NCI-H146 treated with DMSO at 0.1 percent for 48 hours (cell line): ENCODE measurements at regions not wholly inside any gene's neighbourhood (a gene's known extent, or its start where the extent isn't known, plus 50 kb on each side); places are given as distances from the start of the nearest gene placed in this dataset.
"Not testable (repeated sequence)": the region's sequence is repeated elsewhere in the genome, so short reads cannot be mapped to it uniquely, and the experiment has no call there.

Experiments used
- DNase-seq: peaks from one replicate; lab custom pipeline; 2025; ENCODE audit not compliant: unreplicated experiment; lab: John Stamatoyannopoulos, UW

DNA sequence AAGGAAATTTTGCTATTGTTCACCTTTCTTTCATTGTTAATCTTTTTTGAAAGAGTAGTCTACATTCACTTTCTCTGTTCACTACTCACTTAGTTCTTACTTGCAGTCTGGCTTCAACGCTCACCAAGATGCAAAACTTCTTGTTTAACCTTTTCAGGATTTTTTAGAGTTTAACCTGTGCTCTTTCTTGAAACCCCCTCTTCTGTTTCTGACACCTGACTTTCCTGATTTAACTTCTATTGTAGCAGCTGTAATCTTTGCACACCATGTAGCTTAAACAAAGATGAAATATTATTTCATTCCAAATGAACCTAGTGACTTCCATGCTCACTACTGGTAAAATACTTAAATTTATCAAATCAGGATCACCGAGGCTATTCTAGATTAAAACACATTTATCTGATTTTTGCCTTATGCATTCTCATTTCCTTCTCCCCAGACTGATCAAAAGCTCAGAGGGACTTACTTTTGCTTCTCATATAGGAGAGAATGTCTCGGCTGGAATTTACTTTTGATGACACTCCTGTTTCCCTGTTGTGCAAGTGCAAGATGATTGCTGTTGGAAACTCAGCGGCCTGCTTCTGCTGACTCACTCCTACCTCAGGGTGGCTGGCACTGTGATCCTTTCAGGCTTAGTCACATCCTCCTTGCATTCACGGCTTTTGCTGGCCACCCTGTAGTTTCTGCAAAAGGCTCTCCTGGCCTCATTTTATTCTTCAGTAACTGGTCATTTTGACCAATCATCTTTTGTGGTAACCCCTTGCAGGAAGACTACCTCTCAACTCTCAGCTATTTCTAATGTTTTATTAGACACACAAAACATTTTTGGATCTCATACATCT, 109.3 kb upstream of the IFNE start:
- no peak for DNase-seq

DNA sequence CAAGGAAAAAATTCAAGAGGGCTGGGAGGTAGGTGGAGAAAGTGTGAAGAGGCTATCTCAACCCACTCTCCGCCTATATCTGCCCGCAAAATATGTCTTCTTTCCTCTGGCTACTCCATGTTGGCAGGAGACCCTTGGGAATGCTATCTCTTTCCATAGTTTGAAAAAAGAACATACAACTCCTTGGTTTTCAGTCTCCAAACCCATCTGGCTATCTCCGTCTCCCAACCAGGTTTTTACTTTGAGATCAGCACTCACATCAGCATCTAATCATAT, 109.9 kb upstream of the IFNE start:
- no peak for DNase-seq

DNA sequence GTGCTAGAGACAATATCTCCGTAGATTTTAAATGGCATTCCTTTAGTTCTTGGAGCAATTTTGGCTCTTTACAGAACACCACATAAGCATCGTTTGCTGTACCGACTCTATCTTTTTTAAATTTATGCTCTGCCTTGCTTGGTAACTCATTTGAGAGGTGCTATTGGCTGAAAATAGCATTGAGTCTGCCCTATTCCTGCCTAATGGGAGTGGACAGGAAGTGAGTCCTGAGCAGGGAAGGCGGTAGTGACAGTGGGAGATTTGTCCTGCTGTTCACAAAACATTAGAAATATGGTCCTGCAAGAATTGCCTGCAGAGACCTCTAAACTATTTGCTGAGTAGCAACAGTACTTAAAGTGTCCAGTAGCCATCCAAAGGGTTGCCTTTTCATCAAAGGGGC, 115.2 kb upstream of the IFNE start:
- no peak for DNase-seq

DNA sequence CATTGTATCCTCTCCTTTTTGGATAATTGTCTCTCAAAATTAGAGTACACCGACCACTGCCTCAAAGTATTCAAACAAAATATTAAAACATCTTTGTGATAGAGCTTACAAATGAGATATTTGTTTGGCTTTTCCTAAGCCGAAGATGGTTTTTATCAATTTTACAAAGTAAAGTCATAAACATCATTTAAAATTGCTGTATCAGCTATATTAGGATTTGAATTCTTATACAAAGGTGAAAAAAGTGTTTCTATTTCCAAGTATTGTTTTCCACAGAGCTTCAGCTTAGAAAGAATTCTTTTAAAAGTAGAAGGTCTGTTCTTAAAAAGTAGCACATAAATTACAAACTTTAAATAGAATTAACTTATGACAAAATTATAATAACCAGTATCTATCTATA, 116.6 kb upstream of the IFNE start:
- DNase-seq = no peak

DNA sequence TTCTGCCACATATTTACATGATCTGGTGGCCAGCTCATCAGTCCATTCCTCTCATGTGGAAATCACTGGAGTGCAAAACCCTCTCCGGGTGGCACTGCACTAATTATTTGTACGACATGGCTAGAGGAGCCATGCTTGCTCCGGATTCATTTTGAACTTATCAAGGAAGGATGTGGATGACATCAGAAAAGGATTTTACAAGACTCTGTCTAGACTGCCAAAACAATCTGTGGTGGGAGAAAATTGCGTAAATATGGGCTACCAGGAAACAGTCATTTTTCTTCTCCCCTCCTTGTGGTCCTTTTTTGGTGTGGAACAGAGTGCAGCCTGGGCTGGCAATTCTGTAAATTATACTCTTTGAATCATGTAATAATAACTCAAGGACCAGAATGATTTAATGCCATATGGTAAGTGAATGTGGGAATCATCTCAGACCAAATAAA, 123.4 kb upstream of the IFNE start:
- no peak for DNase-seq

DNA sequence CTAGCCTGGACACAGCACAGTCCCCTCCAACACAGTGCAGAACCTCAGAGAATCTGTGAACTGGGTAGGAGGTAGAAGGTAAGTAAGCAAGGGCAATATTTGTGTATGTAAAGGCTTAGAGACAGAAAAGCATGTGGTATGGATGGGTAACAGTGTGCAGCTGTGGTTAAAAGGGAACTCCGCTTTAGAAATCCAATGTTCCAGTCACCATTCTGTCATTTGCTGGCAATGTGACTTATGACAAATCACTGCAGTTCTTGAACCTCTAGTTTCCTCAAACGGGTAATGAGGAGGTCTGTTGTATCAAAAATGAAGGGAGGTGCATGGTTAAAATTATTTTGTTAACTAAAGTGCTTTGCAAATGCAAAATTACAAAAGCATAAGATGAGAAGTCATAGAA, 125.5 kb upstream of the IFNE start:
- no peak for DNase-seq

DNA sequence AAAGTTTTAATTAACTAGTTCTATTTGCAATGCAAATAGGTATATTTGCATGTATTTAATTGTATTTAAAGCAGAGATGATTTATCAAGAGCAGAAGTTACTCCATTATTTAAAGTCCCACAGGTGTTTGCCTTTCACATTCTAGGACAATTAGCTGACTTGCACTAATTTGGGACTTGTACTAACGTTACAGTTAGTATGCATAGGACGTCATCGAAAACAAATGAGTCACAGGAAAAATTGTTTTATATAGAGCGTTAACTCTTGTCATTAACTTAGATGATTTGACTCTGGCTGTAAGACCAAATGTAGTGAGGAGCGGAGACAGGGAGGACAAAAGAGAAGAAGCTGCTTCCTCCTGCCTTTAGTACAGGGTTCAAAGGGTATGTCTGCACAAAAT, 126.1 kb upstream of the IFNE start:
- DNase-seq = no peak

DNA sequence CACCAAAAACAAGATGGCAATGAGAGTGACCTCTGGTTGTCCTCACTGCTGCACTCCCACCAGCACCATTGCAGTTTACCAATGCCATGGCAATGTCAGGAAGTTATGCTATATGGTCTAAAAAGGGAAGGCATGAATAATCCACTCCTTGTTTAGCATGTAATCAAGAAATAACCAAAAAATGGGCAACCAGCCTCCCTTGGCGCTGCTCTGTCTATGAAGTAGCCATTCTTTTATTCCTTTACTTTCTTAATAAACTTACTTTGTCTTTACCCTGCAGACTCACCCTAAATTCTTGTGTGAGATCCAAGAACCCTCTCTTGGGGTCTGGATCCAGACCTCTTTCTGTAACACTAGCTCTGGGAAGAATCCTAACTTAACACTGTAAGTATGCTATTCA, 127.4 kb upstream of the IFNE start:
- no peak for DNase-seq

DNA sequence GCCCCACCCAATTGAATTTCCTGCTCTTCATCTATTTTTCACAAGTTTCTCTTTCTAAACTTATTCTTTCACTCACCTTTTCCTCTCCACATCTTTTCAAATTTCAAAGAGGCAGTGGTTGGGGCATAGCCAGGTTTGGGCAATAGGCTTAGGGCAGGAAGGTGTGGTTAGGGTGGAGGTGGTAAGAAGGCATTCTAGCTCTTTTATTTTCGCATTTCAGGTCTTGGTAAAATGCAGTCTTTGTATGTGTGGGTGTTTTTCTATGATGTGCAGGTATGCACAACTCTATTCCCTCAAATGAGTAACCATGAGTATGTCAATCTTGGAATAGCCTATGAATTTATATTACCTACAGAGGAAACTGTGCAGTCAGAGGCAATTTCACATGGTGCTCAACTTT, 129.8 kb upstream of the IFNE start:
- no peak for DNase-seq

DNA sequence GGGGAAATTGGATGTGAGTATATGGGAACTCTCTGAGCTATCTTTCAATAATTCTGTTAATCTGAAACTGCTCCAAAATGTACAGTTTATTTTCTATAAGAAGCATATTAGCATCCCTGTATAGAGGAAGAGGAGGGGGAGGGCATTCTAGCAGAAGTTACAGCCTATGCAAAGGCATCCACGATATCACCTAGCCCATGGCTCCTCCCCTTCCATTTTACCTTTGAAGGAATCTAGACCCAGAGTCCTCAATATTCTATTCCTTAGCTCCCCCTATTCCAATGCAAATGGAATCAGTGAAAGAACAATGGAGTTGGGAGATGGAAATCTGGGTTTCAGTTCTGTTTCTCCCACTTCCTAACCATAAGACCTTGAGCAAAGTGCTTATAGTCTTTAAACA, 132.9 kb upstream of the IFNE start:
- DNase-seq = no peak

DNA sequence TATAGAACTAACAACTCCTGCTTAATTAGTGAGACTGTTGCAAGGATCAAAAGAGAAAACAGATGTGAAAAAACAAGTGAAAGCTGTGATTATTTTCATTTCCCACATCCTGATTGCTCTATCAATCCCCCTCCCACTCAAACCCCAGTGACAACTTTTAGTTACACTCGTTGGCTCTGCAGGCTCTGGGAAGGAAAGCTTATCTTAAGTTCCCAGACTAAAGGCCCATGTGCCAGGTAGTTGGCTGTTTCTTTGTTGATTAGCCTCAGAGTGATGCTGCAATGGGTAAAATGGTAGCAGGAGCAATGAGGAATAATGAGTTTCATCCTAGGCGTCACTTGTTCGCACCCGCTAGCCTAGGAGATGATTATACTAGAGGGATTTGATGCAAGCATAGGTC, 133.3 kb upstream of the IFNE start:
- DNase-seq = no peak

DNA sequence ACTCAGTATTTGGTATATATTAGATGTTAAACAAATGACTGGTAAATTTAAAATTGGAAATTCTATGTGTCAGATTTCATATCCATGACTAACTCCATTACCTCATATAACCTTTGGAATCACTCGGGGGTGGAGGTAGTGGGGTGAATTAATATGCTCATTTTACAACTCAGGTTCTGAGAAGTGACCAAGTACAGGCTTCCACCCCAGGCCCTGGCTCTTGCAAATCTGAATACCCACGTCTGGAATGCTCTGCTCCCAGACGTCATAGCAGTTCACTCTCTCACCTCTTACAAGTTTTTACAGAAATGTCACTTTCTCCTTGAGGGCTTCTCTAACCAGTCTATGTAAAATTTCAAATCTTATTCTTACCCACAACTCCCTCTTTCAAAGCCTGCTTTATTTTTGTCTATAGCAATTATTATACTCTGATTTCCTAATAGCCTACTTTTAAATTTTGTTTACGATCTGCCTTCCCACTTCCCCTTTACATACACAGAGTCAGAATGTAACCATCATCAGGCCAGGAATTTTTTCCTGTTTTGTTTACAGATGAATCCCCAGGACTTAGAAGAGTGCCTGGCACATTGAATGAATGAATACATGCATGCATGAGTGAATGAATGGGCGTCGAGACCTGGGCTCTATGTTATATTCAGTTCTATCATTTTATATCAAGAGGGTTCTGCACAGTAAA, 134.1 kb upstream of the IFNE start:
- DNase-seq = no peak

DNA sequence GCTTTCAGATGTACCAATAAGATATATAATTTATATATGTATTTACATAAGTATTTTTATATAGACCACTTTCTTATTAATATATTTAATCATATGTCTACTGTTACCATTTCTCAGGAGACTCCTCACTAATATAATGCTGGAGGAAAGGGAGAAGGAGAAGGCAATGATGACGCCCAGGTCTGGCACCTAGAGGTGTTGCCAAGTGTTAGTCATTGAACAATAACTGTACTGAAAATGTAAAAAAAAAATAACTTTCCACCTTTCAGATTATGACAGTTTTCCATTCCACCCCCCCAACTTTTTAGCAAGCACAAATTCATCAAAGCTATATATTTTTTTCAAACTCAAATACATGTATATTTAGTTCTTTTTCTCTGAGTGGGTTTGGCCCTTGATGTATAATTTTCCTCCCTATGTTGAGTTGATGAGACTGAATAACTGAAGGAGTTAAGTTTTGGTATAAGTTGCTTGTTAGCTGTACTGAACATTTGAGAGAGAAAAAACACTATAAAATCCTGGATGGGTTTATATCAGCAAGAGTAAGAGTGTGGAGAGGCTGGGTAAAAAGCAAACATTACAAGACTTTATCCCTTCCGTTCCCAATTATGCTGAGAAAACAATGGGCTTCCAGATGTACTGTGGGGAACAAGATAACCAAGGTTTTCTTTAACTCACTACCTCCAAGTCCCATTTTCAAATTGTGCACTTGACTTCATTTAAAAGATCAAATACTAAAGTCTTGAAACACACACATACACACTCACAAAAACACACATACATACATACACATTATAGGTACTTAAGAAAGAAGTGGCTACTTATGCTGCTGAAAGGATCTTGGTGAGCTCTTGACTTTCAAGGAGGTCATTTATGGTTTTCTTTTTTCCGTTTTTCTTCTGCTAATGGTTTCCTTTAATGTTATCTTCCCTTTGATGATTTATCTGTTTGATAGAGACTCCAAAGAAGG, 142.8 kb upstream of the IFNE start:
- DNase-seq = no peak

DNA sequence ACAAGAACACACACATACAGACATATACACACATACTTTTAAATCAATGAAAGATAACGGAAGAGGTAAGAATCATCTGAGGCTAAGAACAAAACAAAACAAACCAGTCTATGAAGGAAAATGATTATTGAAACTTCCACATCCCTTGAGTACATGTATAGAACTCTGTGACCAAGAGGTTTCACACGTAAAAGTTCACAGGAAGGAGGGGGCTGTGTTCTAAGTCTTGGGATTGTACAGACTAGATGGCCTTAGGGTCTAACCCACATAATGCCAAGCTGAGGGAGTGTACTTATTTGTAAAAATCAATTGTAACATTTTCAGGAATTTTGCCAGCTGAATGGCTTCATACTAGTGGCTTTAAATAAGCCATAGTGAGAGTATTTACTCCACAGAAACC, 144.4 kb upstream of the IFNE start:
- DNase-seq = no peak

DNA sequence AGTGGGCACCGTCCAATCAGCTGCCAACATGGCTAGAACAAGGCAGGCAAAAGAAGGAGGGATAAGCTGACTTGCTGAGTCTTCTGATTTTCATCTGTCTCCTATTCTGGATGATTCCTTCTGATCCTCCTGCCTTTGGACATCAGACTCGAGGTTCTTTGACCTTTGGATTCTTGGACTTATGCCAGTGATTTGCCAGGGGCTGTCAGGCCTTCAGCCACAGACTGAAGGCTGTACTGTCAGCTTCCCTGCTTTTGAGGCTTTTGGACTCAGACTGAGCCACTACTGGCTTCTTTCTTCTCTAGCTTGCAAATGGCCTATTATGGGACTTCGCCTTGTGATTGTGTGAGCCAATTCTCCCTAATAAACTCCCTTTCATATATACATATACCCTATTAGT, 146.8 kb upstream of the IFNE start:
- DNase-seq = not testable (repeated sequence)

DNA sequence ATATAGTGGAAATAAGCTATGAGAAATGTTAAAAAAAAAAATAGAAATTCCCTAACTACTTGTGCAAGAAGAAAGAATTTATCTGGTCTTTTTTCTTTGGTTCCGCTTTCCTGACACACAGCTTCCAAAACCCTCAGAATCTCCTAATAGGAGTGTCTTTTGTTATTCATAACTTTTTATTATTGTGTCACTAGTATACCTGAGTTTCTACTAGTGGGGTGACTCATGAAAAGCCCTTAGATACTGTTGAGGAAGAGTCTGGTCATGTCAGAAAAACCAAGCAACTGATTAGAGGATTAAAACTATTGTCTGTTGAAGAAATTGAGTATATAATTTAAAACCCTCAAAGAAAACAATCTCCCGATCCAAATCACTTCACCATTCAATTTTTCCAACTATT, 152.8 kb upstream of the IFNE start:
- no peak for DNase-seq

DNA sequence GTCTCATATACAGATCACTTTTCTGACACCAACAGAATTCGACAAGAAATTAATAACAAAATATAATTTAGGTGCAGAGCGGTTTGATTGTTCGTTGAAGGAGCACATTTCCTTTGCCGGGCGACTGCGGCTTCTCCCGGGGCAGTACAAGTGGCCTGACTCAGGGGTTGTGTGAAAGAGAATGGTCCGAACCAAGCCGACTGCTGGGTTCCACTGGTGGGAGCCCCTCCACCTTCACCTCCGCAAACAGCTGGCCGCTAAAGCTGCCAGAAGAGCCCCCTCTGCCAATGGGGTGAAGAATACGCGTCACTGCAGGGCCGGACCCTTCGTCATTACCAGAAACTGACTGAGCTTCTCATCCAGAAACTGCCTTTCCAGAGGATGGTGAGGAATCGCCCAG, 156.0 kb upstream of the IFNE start:
- DNase-seq = no peak

DNA sequence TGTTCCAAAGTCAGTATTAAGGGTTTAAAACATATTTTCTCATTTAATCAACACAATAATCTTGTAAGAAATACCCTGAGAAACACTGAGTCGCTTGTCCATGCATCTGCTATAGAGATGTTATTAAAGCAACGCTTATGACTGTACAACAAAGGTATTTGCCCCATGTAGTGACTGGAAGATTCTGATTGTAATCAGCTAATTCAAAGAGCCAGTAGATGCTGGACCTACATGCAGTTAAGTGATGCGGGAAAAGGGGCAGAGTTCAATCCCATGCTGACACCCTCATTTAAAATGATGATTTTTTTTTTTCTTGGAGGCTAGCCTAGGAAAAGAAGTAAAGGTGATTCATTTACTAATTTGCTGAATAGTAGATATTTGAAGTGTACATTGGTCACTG, 149.3 kb upstream of the MTAP start:
- DNase-seq = no peak

DNA sequence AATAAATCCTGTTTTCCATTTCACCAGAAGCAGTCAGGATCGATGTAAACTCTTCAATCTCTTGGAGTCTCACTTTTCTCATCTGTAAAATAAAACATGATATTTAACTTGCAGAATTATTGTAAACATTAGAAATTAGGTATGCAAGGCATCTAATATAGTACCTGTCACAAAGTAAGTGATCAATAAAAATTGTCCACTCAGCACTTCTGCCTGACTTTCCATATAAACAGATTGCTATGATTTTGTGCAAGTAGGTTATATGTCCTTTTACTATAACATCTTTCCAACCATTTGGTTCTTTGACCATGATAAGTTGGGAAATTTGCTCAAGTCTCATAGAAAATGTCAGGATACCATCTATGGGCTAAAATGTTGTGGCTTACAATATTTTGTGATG, 148.8 kb upstream of the MTAP start:
- no peak for DNase-seq

DNA sequence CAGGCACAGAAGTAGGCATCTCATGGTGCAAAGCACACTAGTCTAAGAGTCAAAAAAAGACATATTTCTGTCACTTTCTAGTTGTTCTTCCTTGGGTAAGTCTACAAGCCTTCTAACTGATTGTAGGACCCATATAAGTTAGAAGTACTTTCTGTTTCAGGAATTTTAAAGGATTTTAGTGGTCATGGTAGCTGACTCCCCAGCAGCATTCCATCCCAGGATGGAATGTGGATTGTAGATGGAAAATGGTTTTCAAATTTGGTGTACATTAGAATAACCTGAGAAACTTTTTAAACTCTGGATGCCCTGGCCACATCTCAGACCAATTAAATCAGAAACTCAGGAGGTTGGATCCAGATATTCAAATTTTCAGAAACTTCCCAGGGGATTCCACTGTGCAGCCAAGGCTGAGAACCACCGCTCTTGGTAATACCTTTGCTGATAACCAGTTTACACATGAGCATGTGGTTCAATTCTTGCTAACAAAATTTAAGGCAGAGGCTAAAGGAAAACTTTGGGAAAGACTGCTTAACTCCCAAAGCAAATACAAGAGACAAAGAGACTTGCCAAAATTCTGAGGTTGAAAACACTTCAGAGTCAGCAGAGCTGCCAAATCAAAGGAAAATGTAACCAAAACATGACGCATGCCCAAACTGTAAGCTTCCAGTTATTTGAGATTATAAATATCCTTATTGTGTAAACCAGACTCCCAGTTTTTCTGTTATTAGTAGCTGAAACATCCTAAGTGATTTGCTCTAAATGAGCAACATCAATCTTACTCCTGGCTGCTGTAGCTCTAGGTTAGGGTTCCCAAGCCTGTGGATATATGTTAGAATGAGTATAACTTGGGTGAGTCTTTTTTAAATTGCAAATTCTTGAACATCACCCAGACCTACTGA, 145.4 kb upstream of the MTAP start:
- no peak for DNase-seq
